UCSD-AML1 (cell line): ENCODE measurements at regions not wholly inside any gene's neighbourhood (a gene's known extent, or its start where the extent isn't known, plus 50 kb on each side); places are given as distances from the start of the nearest gene placed in this dataset.
A peak's percentile ranks its signal among the peaks of the same experiment; 100 is the strongest.
"Not testable (repeated sequence)": the region's sequence is repeated elsewhere in the genome, so short reads cannot be mapped to it uniquely, and the experiment has no call there.

Source experiments
- DNase-seq: peaks from one replicate; lab custom pipeline; 2025; ENCODE audit not compliant: unreplicated experiment; lab: John Stamatoyannopoulos, UW

GRCh38 chr5:119299242-119299614, 56.6 kb upstream of the TNFAIP8 start:
- DNase-seq, result not testable (repeated sequence)

GRCh38 chr5:119299615-119300310, 56.1 kb upstream of the TNFAIP8 start:
- not testable (repeated sequence) for DNase-seq

GRCh38 chr5:119300311-119300670, 55.5 kb upstream of the TNFAIP8 start:
- no peak for DNase-seq

- no peak for DNase-seq
Observed at GRCh38 chr5:119301210-119301609, 54.6 kb upstream of the TNFAIP8 start.

- no peak for DNase-seq
Observed at GRCh38 chr5:119301906-119302305, 53.9 kb upstream of the TNFAIP8 start.

GRCh38 chr5:119302449-119302848, 53.4 kb upstream of the TNFAIP8 start:
- DNase-seq, result no peak

- peak; percentile 21 for DNase-seq
Observed at GRCh38 chr5:119302916-119303897, 52.6 kb upstream of the TNFAIP8 start.

GRCh38 chr5:119304439-119305211, 51.2 kb upstream of the TNFAIP8 start:
- DNase-seq, result no peak
